ENCODE measurements at regions not wholly inside any gene's neighbourhood (a gene's known extent, or its start where the extent isn't known, plus 50 kb on each side); places are given as distances from the start of the nearest gene placed in this dataset.
"Not testable (repeated sequence)": the region's sequence is repeated elsewhere in the genome, so short reads cannot be mapped to it uniquely, and the experiment has no call there.

DNA sequence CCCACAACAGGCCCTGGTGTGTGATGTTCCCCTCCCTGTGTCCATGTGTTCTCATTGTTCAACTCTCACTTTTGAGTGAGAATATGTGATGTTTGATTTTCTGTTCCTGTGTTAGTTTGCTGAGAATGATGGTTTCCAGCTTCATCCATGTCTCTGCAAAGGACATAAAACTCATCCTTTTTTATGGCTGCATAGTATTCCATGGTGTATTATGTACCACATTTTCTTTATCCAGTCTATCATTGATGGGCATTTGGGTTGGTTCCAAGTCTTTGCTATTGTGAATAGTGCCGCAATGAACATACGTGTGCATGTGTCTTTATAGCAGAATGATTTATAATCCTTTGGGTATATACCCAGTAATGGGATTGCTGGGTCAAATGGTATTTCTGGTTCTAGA, 59.4 kb downstream of the SHOC1 start:
- H3K79me1 ChIP-seq (ENCODE audit: low read depth, low read length); H2BK12ac ChIP-seq (ENCODE audit: low read depth, low read length); POLR2A ChIA-PET (ENCODE audit: partially characterized antibody); H3K23me2 ChIP-seq (ENCODE audit: low read depth, low read length); H3K56ac ChIP-seq (replicated peaks; ENCODE audit: insufficient read length, low read depth, low read length); H3K4me3 ChIP-seq (ENCODE audit: extremely low read depth in 1 of 4, insufficient read depth in 2 of 4, low read depth in 3 of 4, low read length in 4 of 4); H2AK5ac ChIP-seq (ENCODE audit: low read depth, low read length); H3K27me3 ChIP-seq (replicated peaks in 1 of 4; ENCODE audit: control insufficient read depth in 3 of 4, extremely low read depth in 1 of 4, insufficient read depth in 3 of 4, low read length in 3 of 4); H2BK5ac ChIP-seq (ENCODE audit: low read depth, low read length); H4K20me1 ChIP-seq (replicated peaks in 1 of 2; ENCODE audit: control insufficient read depth in 1 of 2, insufficient read depth in 2 of 2, low read length in 2 of 2); H3K27ac ChIP-seq (ENCODE audit: low read depth, low read length); H4K5ac ChIP-seq (ENCODE audit: insufficient read length, low read depth, low read length); H3K14ac ChIP-seq (ENCODE audit: insufficient read length); H2AFZ ChIP-seq (ENCODE audit: low read length); DNase-seq (ENCODE audit: low read depth in 1 of 2, low spot score in 2 of 2); FAIRE-seq; H3K36me3 ChIP-seq (ENCODE audit: control insufficient read depth in 2 of 4, insufficient read depth in 4 of 4, low read length in 3 of 4); H3K4ac ChIP-seq (replicated peaks; ENCODE audit: insufficient read length, low read depth, low read length); H3K9me3 ChIP-seq (ENCODE audit: insufficient read depth in 2 of 2, low read depth in 1 of 2, low read length in 1 of 2); H4K8ac ChIP-seq (ENCODE audit: extremely low read depth, insufficient read depth, low read length); H2BK120ac ChIP-seq (replicated peaks; ENCODE audit: low read depth, low read length); H3K79me2 ChIP-seq (ENCODE audit: control insufficient read depth in 1 of 2, insufficient read depth in 2 of 2, low read length in 2 of 2); H2BK15ac ChIP-seq (ENCODE audit: low read length); H2BK20ac ChIP-seq (ENCODE audit: low read length); H3K18ac ChIP-seq (ENCODE audit: extremely low read depth, low read length); H3K4me2 ChIP-seq (ENCODE audit: insufficient read depth in 1 of 2, low read depth in 2 of 2, low read length in 2 of 2); H3K9ac ChIP-seq (replicated peaks in 1 of 4; ENCODE audit: extremely low read depth in 1 of 4, low read depth in 3 of 4, low read length in 3 of 4); H4K91ac ChIP-seq (replicated peaks; ENCODE audit: insufficient read length, low read length); H3K4me1 ChIP-seq (replicated peaks in 1 of 4; ENCODE audit: control insufficient read depth in 3 of 4, insufficient read depth in 4 of 4, low read length in 3 of 4); H3K23ac ChIP-seq (ENCODE audit: insufficient read length): not testable (repeated sequence)
- CTCF ChIA-PET (ENCODE audit: partially characterized antibody) = interaction anchor here (0.6 kb wide), 1 partner anchor 26 kb away, joined by 3 read pairs; no protein-coding TSS in a partner anchor
- WGBS, 2 experiments (ENCODE audit: extremely low coverage in 1 of 2, insufficient coverage in 1 of 2, insufficient read length in 1 of 2, insufficient replicate concordance in 2 of 2, low coverage in 1 of 2, low lambda C conversion rate in 2 of 2, missing lambda C conversion rate in 1 of 2) = 78% methylated on average over 2 of the region's 2 CpGs; no CpG with 5 or more reads in 1 of the 2 experiments
